Epidermal melanocyte (primary cell): ENCODE measurements at regions not wholly inside any gene's neighbourhood (a gene's known extent, or its start where the extent isn't known, plus 50 kb on each side); places are given as distances from the start of the nearest gene placed in this dataset.
"Not testable (repeated sequence)": the region's sequence is repeated elsewhere in the genome, so short reads cannot be mapped to it uniquely, and the experiment has no call there.

ENCODE experiments used
- DNase-seq: peaks from one replicate; pipeline ENCODE4 v3.0.0; 2011; ENCODE audit warnings: low spot score; ENCODE audit not compliant: insufficient read length

- no peak for DNase-seq
Measured at GRCh38 chr7:69527706-69528105, 70.6 kb upstream of the AUTS2 start.

- DNase-seq: no peak
Measured at GRCh38 chr7:69531050-69531449, 67.2 kb upstream of the AUTS2 start.

GRCh38 chr7:69534461-69535041, 63.7 kb upstream of the AUTS2 start:
- DNase-seq: no peak

GRCh38 chr7:69537691-69538090, 60.6 kb upstream of the AUTS2 start:
- no peak for DNase-seq

GRCh38 chr7:69539531-69539930, 58.7 kb upstream of the AUTS2 start:
- no peak for DNase-seq

GRCh38 chr7:69540287-69540686, 58.0 kb upstream of the AUTS2 start:
- DNase-seq: no peak

- DNase-seq: not testable (repeated sequence)
Measured at GRCh38 chr7:69541779-69542432, 56.4 kb upstream of the AUTS2 start.

- no peak for DNase-seq
Measured at GRCh38 chr7:69545175-69545574, 53.1 kb upstream of the AUTS2 start.
